ENCODE measurements at regions not wholly inside any gene's neighbourhood (a gene's known extent, or its start where the extent isn't known, plus 50 kb on each side); places are given as distances from the start of the nearest gene placed in this dataset.
"Not testable (repeated sequence)": the region's sequence is repeated elsewhere in the genome, so short reads cannot be mapped to it uniquely, and the experiment has no call there.

GRCh38 chr1:55775007-55775406 lies 559.8 kb upstream of the USP24 start:
- DNase-seq (ENCODE audit: low spot score) = no peak
- in situ Hi-C loops (cut with MboI; ENCODE audit: low pct_unique_long_range_greater_than_20kb, low sequenced_read_pairs, unreplicated experiment) = no loop called here
- no peak for TF ChIP-seq CTCF (IDR thresholded peaks at IDR 0.05; ENCODE audit: extremely low read depth, insufficient read depth, missing control alignments)

- in situ Hi-C loops (cut with MboI; ENCODE audit: low pct_unique_long_range_greater_than_20kb, low sequenced_read_pairs, unreplicated experiment) = no loop called here
- no peak for TF ChIP-seq CTCF (IDR thresholded peaks at IDR 0.05; ENCODE audit: extremely low read depth, insufficient read depth, missing control alignments)
- no peak for DNase-seq (ENCODE audit: low spot score)
Measured at GRCh38 chr1:55774446-55774845, 559.3 kb upstream of the USP24 start.

- in situ Hi-C loops (cut with MboI; ENCODE audit: low pct_unique_long_range_greater_than_20kb, low sequenced_read_pairs, unreplicated experiment) = no loop called here
- DNase-seq (ENCODE audit: low spot score) = no peak
Measured at GRCh38 chr1:55773211-55773940, 558.2 kb upstream of the USP24 start.

GRCh38 chr1:55768327-55768952 lies 553.3 kb upstream of the USP24 start:
- DNase-seq (ENCODE audit: low spot score) = no peak
- TF ChIP-seq CTCF (IDR thresholded peaks at IDR 0.05; ENCODE audit: extremely low read depth, insufficient read depth, missing control alignments) = no peak
- in situ Hi-C loops (cut with MboI; ENCODE audit: low pct_unique_long_range_greater_than_20kb, low sequenced_read_pairs, unreplicated experiment) = no loop called here

More at GRCh38 chr1:55773211-55773940, 558.2 kb upstream of the USP24 start:
- no peak for TF ChIP-seq CTCF (IDR thresholded peaks at IDR 0.05; ENCODE audit: extremely low read depth, insufficient read depth, missing control alignments)

- in situ Hi-C loops (cut with MboI; ENCODE audit: low pct_unique_long_range_greater_than_20kb, low sequenced_read_pairs, unreplicated experiment) = no loop called here
- no peak for TF ChIP-seq CTCF (IDR thresholded peaks at IDR 0.05; ENCODE audit: extremely low read depth, insufficient read depth, missing control alignments)
- no peak for DNase-seq (ENCODE audit: low spot score)
Measured at GRCh38 chr1:55767171-55767570, 552.0 kb upstream of the USP24 start.

GRCh38 chr1:55765505-55765904 lies 550.3 kb upstream of the USP24 start:
- in situ Hi-C loops (cut with MboI; ENCODE audit: low pct_unique_long_range_greater_than_20kb, low sequenced_read_pairs, unreplicated experiment) = not testable (repeated sequence)

GRCh38 chr1:55751776-55752175 lies 536.6 kb upstream of the USP24 start:
- TF ChIP-seq CTCF (IDR thresholded peaks at IDR 0.05; ENCODE audit: extremely low read depth, insufficient read depth, missing control alignments) = no peak
- no peak for DNase-seq (ENCODE audit: low spot score)

More at GRCh38 chr1:55765505-55765904, 550.3 kb upstream of the USP24 start:
- not testable (repeated sequence) for DNase-seq (ENCODE audit: low spot score)

More at GRCh38 chr1:55751776-55752175, 536.6 kb upstream of the USP24 start:
- in situ Hi-C loops (cut with MboI; ENCODE audit: low pct_unique_long_range_greater_than_20kb, low sequenced_read_pairs, unreplicated experiment) = no loop called here
